ENCODE measurements at regions not wholly inside any gene's neighbourhood (a gene's known extent, or its start where the extent isn't known, plus 50 kb on each side); places are given as distances from the start of the nearest gene placed in this dataset.

GRCh38 chr7:54897891-54898290 lies 120.9 kb upstream of the EGFR start:
- H3K27me3 ChIP-seq (ENCODE audit: insufficient read depth, low read length): no peaks in the 10 kb centered on the region
- H4K20me1 ChIP-seq (ENCODE audit: insufficient read depth): no peaks in the 10 kb centered on the region
- intact Hi-C loops (cut with micrococcal nuclease): no loop called here
- ChIA-PET POLR2A (no interaction called here), RAD21 (ENCODE audit: low non-redundant PET in 1 of 2, low total read pairs in 2 of 2, uncharacterized antibody in 2 of 2, unreplicated experiment in 2 of 2) (no interaction called here), CTCF (no interaction called here)
- H3K9me2 ChIP-seq (ENCODE audit: insufficient read depth): no peaks in the 10 kb centered on the region
- no TSS peak for BruUV-seq (replicated peaks)
- no peaks in the 10 kb centered on the region for H3K79me2 ChIP-seq (ENCODE audit: insufficient read depth, low read length)
- H3K4me2 ChIP-seq (ENCODE audit: low read length): no peak overlapping the region
- ATAC-seq (no peak), DNase-seq (ENCODE audit: low read depth, low spot score) (no peak)
- H3K9ac ChIP-seq (ENCODE audit: low read length): no peak overlapping the region
- no peaks in the 10 kb centered on the region for H3K36me3 ChIP-seq (ENCODE audit: control insufficient read depth in 1 of 2, insufficient read depth in 2 of 2, low read length in 2 of 2)
- TF ChIP-seq TCF7L2 (IDR thresholded peaks at IDR 0.05; ENCODE audit: borderline replicate concordance, extremely low read depth, insufficient read depth, insufficient read length) (no peak), SP1 (IDR thresholded peaks at IDR 0.05; ENCODE audit: low read depth) (no peak), EGR1 (IDR thresholded peaks at IDR 0.05; ENCODE audit: low read depth) (no peak), ZNF274 (IDR thresholded peaks at IDR 0.05; ENCODE audit: low read depth, low read length) (no peak), REST (IDR thresholded peaks at IDR 0.05; ENCODE audit: low read depth) (no peak)
- H3K9me3 ChIP-seq (ENCODE audit: control insufficient read depth in 1 of 2, insufficient read depth in 1 of 2, low read depth in 1 of 2, low read length in 2 of 2): no peaks in the 10 kb centered on the region
- no peak overlapping the region for H3K4me3 ChIP-seq (replicated peaks in 1 of 2; ENCODE audit: low read depth in 1 of 2, low read length in 2 of 2)
- no peak overlapping the region for H3K27ac ChIP-seq (ENCODE audit: low read depth, low read length)
- no peak overlapping the region for H2AFZ ChIP-seq (ENCODE audit: low read depth, low read length, poor library complexity, severe bottlenecking)
- no peaks in the 10 kb centered on the region for H3K4me1 ChIP-seq (ENCODE audit: control insufficient read depth in 1 of 2, insufficient read depth in 2 of 2, low read length in 2 of 2)

DNA sequence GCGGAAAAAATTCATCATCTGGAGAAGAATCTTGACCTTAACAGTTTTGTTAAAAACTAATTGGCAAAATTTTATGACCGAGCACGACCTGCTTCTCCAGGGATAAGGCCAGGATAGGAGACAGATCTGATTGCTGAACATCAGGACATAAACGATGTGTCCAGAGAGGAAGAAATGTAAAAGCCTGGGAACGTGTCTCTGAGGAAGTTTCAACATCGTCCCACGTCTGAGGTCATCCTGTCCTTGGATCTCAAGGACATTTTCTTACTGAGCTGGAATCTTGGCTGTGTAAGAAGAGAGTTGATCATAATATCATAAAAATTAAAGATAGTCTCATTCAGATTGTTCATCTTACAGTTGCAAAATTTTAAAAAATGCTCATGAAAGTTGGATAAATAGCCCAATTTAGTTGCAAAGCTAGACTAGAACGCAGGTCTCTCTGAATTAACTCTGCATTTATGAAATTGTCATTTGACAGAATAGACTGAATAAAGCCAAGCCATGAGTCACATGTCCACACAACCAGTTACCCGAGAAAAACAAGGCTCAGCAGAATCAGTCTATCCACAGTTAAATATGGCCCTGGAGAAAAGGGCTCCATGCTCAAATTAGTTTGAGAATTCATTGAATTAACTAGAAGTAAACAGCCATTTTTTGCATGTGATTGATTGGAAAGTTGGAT lies 120.0 kb upstream of the EGFR start:
- intact Hi-C loops (cut with micrococcal nuclease): no loop called here
- ChIA-PET RAD21 (ENCODE audit: low non-redundant PET in 1 of 2, low total read pairs in 2 of 2, uncharacterized antibody in 2 of 2, unreplicated experiment in 2 of 2) (no interaction called here), CTCF (no interaction called here), POLR2A (no interaction called here)
- Histone ChIP-seq H3K9ac (ENCODE audit: low read length) (no peak overlapping the region), H3K4me3 (replicated peaks in 1 of 2; ENCODE audit: low read depth in 1 of 2, low read length in 2 of 2) (no peak overlapping the region), H3K4me1 (ENCODE audit: control insufficient read depth in 1 of 2, insufficient read depth in 2 of 2, low read length in 2 of 2) (no peaks in the 10 kb centered on the region), H3K36me3 (ENCODE audit: control insufficient read depth in 1 of 2, insufficient read depth in 2 of 2, low read length in 2 of 2) (no peaks in the 10 kb centered on the region), H3K4me2 (ENCODE audit: low read length) (no peak overlapping the region), H2AFZ (ENCODE audit: low read depth, low read length, poor library complexity, severe bottlenecking) (no peak overlapping the region), H3K27ac (ENCODE audit: low read depth, low read length) (no peak overlapping the region), H4K20me1 (ENCODE audit: insufficient read depth) (no peaks in the 10 kb centered on the region), H3K9me2 (ENCODE audit: insufficient read depth) (no peaks in the 10 kb centered on the region), H3K27me3 (ENCODE audit: insufficient read depth, low read length) (no peaks in the 10 kb centered on the region), H3K9me3 (ENCODE audit: control insufficient read depth in 1 of 2, insufficient read depth in 1 of 2, low read depth in 1 of 2, low read length in 2 of 2) (no peaks in the 10 kb centered on the region), H3K79me2 (ENCODE audit: insufficient read depth, low read length) (no peaks in the 10 kb centered on the region)
- DNase-seq (ENCODE audit: low read depth, low spot score) (no peak), ATAC-seq (no peak)
- no TSS peak for BruUV-seq (replicated peaks)
- no peak for TF ChIP-seq ZFX (IDR thresholded peaks at IDR 0.05)
- no peak for TF ChIP-seq CEBPB (IDR thresholded peaks at IDR 0.05; ENCODE audit: low read depth)
- no peak for TF ChIP-seq SIN3A (IDR thresholded peaks at IDR 0.05; ENCODE audit: low read depth)
- TF ChIP-seq SP1 (IDR thresholded peaks at IDR 0.05; ENCODE audit: low read depth): no peak
- no peak for TF ChIP-seq RAD21 (IDR thresholded peaks at IDR 0.05; ENCODE audit: low read depth)
- TF ChIP-seq EGR1 (IDR thresholded peaks at IDR 0.05; ENCODE audit: low read depth): no peak
- TF ChIP-seq FOSL1 (IDR thresholded peaks at IDR 0.05; ENCODE audit: low read depth): no peak
- no peak for TF ChIP-seq SRF (IDR thresholded peaks at IDR 0.05; ENCODE audit: low read depth)
- TF ChIP-seq CBX3 (IDR thresholded peaks at IDR 0.05; ENCODE audit: low read depth): no peak
- TF ChIP-seq MAX (IDR thresholded peaks at IDR 0.05): no peak
- TF ChIP-seq POLR2AphosphoS5 (IDR thresholded peaks at IDR 0.05; ENCODE audit: low read depth, low read length): no peak
- TF ChIP-seq, protein P1, sequence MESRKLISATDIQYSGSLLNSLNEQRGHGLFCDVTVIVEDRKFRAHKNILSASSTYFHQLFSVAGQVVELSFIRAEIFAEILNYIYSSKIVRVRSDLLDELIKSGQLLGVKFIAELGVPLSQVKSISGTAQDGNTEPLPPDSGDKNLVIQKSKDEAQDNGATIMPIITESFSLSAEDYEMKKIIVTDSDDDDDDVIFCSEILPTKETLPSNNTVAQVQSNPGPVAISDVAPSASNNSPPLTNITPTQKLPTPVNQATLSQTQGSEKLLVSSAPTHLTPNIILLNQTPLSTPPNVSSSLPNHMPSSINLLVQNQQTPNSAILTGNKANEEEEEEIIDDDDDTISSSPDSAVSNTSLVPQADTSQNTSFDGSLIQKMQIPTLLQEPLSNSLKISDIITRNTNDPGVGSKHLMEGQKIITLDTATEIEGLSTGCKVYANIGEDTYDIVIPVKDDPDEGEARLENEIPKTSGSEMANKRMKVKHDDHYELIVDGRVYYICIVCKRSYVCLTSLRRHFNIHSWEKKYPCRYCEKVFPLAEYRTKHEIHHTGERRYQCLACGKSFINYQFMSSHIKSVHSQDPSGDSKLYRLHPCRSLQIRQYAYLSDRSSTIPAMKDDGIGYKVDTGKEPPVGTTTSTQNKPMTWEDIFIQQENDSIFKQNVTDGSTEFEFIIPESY (IDR thresholded peaks at IDR 0.05; ENCODE audit: extremely low read depth, insufficient replicate concordance, low read length): no peak
- no peak for TF ChIP-seq EZH2 (IDR thresholded peaks at IDR 0.05)
